ENCODE measurements at regions not wholly inside any gene's neighbourhood (a gene's known extent, or its start where the extent isn't known, plus 50 kb on each side); places are given as distances from the start of the nearest gene placed in this dataset.
"Not testable (repeated sequence)": the region's sequence is repeated elsewhere in the genome, so short reads cannot be mapped to it uniquely, and the experiment has no call there.

DNA sequence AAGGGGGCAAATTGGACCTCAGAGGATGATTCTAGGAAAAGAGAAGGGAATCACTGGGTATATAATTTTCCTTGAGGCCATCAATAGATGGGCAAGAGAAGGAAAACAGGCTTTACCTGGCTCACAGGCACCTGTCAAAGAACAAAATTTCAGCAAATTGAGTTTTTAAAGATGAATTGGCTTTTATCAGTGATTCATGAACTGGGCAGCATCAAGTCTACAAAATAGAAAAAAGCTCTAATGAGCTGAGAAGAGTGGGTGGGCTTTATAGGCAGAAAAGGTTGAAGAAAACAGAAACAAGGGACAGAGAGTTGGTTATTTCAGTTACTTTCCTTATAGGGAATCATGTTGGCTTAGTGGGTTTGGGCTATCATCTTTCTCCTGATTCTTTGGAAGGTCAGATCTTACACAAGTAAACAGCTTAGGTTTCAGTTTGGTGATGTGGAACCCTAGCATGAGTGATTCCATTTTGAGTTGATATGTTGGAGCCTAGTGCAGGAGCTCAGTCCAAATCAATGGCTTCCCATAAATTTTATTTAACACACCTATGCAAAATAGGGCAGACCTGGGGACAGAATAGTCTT lies 120.7 kb upstream of the MED14 start:
- no peaks in the 10 kb centered on the region for H3K27me3 ChIP-seq
- no peak overlapping the region for H3K4me3 ChIP-seq
- no peaks in the 10 kb centered on the region for H3K36me3 ChIP-seq
- intact Hi-C loops (cut with DNase I; ENCODE audit: low total_unique reads), result no loop called here
- peaks cover 0 to 8% (median 0%) of the 10 kb centered on the region in 4 donors for H3K9me3 ChIP-seq
- H3K4me1 ChIP-seq, result no peaks in the 10 kb centered on the region
- H3K27ac ChIP-seq, result no peak overlapping the region
- TF ChIP-seq POLR2A (IDR thresholded peaks at IDR 0.05), result no peak
- TF ChIP-seq, protein P1, sequence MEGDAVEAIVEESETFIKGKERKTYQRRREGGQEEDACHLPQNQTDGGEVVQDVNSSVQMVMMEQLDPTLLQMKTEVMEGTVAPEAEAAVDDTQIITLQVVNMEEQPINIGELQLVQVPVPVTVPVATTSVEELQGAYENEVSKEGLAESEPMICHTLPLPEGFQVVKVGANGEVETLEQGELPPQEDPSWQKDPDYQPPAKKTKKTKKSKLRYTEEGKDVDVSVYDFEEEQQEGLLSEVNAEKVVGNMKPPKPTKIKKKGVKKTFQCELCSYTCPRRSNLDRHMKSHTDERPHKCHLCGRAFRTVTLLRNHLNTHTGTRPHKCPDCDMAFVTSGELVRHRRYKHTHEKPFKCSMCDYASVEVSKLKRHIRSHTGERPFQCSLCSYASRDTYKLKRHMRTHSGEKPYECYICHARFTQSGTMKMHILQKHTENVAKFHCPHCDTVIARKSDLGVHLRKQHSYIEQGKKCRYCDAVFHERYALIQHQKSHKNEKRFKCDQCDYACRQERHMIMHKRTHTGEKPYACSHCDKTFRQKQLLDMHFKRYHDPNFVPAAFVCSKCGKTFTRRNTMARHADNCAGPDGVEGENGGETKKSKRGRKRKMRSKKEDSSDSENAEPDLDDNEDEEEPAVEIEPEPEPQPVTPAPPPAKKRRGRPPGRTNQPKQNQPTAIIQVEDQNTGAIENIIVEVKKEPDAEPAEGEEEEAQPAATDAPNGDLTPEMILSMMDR (IDR thresholded peaks at IDR 0.05), result no peak
- TF ChIP-seq POLR2AphosphoS5 (IDR thresholded peaks at IDR 0.05), result no peak
- no peak for TF ChIP-seq EP300 (IDR thresholded peaks at IDR 0.05)
- no peak for DNase-seq

DNA sequence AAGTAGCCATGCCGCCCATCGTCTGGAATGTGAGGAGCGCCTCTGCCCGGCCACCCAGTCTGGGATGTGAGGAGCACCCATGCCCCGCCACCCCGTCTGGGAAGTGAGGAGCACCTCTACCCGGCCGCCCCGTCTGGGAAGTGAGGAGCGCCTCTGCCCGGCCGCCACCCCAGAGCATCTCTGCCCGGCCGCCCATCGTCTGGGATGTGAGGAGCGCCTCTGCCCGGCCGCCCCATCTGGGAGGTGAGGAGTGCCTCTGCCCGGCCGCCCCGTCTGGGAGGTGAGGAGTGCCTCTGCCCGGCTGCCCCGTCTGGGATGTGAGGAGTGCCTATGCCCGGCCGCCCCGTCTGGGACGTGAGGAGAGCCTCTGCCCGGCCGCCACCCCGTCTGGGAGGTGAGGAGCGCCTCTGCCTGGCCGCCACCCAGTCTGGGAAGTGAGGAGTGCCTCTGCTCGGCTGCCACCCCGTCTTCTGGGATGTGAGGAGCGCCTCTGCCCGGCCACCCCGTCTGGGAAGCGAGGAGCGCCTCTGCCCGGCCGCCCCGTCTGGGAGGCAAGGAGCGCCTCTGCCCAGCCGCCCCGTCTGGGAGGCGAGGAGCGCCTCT lies 126.7 kb upstream of the MED14 start:
- DNase-seq; H3K4me3 ChIP-seq; H3K36me3 ChIP-seq; H3K27ac ChIP-seq; H3K27me3 ChIP-seq; intact Hi-C loops (cut with DNase I; ENCODE audit: low total_unique reads); H3K4me1 ChIP-seq: not testable (repeated sequence)
- WGBS, 5 donors, result 96 to 98% (median 97%) methylated on average over 18 to 47 of the region's 47 CpGs
- H3K9me3 ChIP-seq, result peaks cover 0 to 22% (median 10%) of the 10 kb centered on the region in 4 donors

DNA sequence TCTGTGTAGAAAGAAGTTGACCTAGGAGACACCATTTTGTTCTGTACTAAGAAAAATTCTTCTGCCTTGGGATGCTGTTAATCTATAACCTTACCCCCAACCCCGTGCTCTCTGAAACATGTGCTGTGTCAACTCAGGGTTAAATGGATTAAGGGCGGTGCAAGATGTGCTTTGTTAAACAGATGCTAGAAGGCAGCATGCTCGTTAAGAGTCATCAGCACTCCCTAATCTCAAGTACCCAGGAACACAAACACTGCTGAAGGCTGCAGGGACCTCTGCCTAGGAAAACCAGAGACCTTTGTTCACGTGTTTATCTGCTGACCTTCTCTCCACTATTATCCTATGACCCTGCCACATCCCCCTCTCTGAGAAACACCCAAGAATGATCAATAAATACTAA lies 127.9 kb upstream of the MED14 start:
- H3K4me1 ChIP-seq; intact Hi-C loops (cut with DNase I; ENCODE audit: low total_unique reads); H3K27me3 ChIP-seq; H3K4me3 ChIP-seq; DNase-seq; H3K36me3 ChIP-seq; H3K27ac ChIP-seq: not testable (repeated sequence)
- peaks cover 0 to 22% (median 10%) of the 10 kb centered on the region in 4 donors for H3K9me3 ChIP-seq
- WGBS, 5 donors, result 30 to 70% (median 44%) methylated on average over 2 to 4 of the region's 4 CpGs

DNA sequence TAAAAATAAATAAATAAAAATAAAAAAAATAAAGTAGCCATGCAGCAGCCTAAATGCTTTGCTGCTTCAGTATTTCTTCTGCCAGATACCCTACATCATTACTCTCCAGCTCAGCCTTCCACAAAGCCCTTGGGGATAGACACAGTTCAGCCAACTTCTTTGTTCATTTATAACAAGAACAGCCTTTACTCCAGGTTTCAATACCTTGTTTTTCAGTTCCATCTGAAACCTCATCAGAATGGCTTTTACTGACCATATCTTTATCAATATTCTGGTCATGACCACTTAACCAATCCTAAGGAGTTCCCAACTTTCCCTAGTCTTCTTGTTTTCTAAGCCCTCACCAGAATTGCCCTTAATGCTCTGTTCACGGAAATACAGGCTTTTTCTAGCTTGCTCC lies 128.3 kb upstream of the MED14 start:
- Histone ChIP-seq H3K36me3 (no peaks in the 10 kb centered on the region), H3K27ac (no peak overlapping the region), H3K9me3 (peaks cover 0 to 26% (median 11%) of the 10 kb centered on the region in 4 donors), H3K27me3 (no peaks in the 10 kb centered on the region), H3K4me1 (peaks cover 0 to 5% (median 0%) of the 10 kb centered on the region in 4 donors), H3K4me3 (no peak overlapping the region)
- TF ChIP-seq EP300 (IDR thresholded peaks at IDR 0.05), result no peak
- TF ChIP-seq POLR2A (IDR thresholded peaks at IDR 0.05), result no peak
- TF ChIP-seq POLR2AphosphoS5 (IDR thresholded peaks at IDR 0.05), result no peak
- TF ChIP-seq, protein P1 (IDR thresholded peaks at IDR 0.05), result no peak
- intact Hi-C loops (cut with DNase I; ENCODE audit: low total_unique reads), result no loop called here
- no peak for DNase-seq
- WGBS, 5 donors, result 71 to 96% (median 88%) methylated on average over 1 of the region's 1 CpG

DNA sequence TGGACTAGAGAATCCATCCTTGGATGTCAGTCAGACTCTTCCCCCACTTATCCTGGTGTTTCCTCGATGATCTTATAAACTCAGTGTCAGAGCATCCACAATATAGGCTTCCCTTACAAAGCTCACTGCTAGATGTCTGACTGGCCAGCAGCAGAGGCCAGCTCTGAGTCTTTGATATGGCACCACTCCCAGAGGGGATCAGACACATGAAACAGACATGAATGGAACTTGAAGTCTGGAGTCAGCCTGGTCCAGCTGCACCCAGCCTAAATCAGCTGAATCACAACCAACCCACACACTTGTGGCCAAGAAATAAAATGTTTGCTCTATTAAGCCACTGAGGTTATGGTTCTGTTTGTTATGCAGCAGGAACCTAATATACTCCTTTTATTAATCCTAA lies 129.6 kb upstream of the MED14 start:
- no peak overlapping the region for H3K4me3 ChIP-seq
- intact Hi-C loops (cut with DNase I; ENCODE audit: low total_unique reads), result no loop called here
- peaks cover 0 to 5% (median 0%) of the 10 kb centered on the region in 4 donors for H3K4me1 ChIP-seq
- 67 to 88% (median 79%) methylated on average over 1 of the region's 1 CpG for WGBS, 5 donors
- no peaks in the 10 kb centered on the region for H3K36me3 ChIP-seq
- H3K27me3 ChIP-seq, result no peaks in the 10 kb centered on the region
- H3K27ac ChIP-seq, result no peak overlapping the region
- no peak for DNase-seq
- peaks cover 0 to 34% (median 15%) of the 10 kb centered on the region in 4 donors for H3K9me3 ChIP-seq
- TF ChIP-seq, protein P1 (IDR thresholded peaks at IDR 0.05), result no peak
